ENCODE measurements at regions not wholly inside any gene's neighbourhood (a gene's known extent, or its start where the extent isn't known, plus 50 kb on each side); places are given as distances from the start of the nearest gene placed in this dataset.

DNA sequence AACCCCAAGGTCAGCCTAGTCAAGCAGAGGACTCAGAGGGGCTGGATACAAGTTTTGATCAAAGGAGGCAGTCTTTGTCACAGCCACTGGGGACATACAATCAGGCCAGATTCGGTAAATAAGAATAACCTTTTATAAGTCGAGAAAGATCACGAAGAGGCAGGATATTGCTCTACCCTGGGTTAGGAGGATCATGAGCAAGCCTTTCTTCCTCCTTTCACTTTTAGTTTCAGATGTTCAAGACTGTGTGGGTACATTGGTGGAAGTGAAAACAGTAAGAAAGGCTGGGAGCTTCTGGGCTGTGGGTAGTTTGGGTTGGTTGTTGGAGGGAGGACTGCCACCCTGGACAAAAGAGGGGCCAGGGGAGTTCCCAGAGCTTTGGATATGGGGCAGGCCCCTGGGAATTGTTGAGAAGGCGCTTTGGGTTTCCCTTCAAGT is 127.7 kb downstream of the SNAPC1 start:
- H3K4me3 ChIP-seq (ENCODE audit: control extremely low read depth in 1 of 5, extremely low read depth in 1 of 5, insufficient read depth in 1 of 5, low read depth in 2 of 5, low read length in 4 of 5), result peak overlapping the region in 2 of 5 experiments; percentile 25 to 43
- DNase-seq, result peak; percentile 82
- H3K27me3 ChIP-seq (replicated peaks in 1 of 4; ENCODE audit: control extremely low read depth in 1 of 4, control insufficient read depth in 3 of 4, insufficient read depth in 4 of 4, low read length in 3 of 4), result no peaks in the 10 kb centered on the region
- Mint-ChIP-seq H3K9me3 (ENCODE audit: insufficient read depth) (no peaks in the 10 kb centered on the region), H3K4me3 (peak overlapping the region; percentile 75), H3K4me1 (peaks cover 67% of the 10 kb centered on the region), H3K27ac (peak overlapping the region; percentile 92), H3K27me3 (no peaks in the 10 kb centered on the region)
- H3K9me3 ChIP-seq (ENCODE audit: control extremely low read depth in 1 of 3, control insufficient read depth in 2 of 3, insufficient read depth in 1 of 3, low read length in 2 of 3), result no peaks in the 10 kb centered on the region
- WGBS (ENCODE audit: insufficient coverage), result 0% methylated on average over 1 of the region's 4 CpGs
- H3K27ac ChIP-seq (ENCODE audit: low read length in 2 of 2), result peak overlapping the region; percentile 72 to 87
- H3K36me3 ChIP-seq (replicated peaks in 1 of 2; ENCODE audit: control extremely low read depth in 1 of 2, control insufficient read depth in 1 of 2, extremely low read depth in 1 of 2, insufficient read depth in 2 of 2, low read length in 1 of 2), result no peaks in the 10 kb centered on the region
- CTCF ChIA-PET, result interaction anchor here (0.6 to 6.5 kb wide), 12 partner anchors 11 to 237 kb away, joined by 3 to 48 read pairs (median 5); no protein-coding TSS in a partner anchor
- ATAC-seq (ENCODE audit: low read depth), result peak; percentile 96
- H2AFZ ChIP-seq (ENCODE audit: insufficient read depth, low read depth, low read length, poor library complexity, severe bottlenecking), result peak overlapping the region; percentile 80
- intact Hi-C loops (cut with micrococcal nuclease), result loop anchor here (2.0 to 5.0 kb wide), 3 partner anchors 17 to 192 kb away; no protein-coding TSS in a partner anchor
- H3K4me1 ChIP-seq (ENCODE audit: control insufficient read depth in 2 of 2, insufficient read depth in 2 of 2, low read length in 2 of 2), result peaks cover 57 to 65% of the 10 kb centered on the region in 2 donors
- no peaks in the 10 kb centered on the region for H4K20me1 ChIP-seq (ENCODE audit: control insufficient read depth, insufficient read depth, low read length, poor library complexity, severe bottlenecking)
- peak overlapping the region; percentile 3 for H3K9ac ChIP-seq (ENCODE audit: low read length)
- H3K79me2 ChIP-seq (ENCODE audit: control insufficient read depth, insufficient read depth, low read length), result no peaks in the 10 kb centered on the region
- POLR2A ChIA-PET, result interaction anchor here (0.6 kb wide), 1 partner anchor 78 kb away, joined by 5 read pairs; no protein-coding TSS in a partner anchor
- TF ChIP-seq, protein P1, sequence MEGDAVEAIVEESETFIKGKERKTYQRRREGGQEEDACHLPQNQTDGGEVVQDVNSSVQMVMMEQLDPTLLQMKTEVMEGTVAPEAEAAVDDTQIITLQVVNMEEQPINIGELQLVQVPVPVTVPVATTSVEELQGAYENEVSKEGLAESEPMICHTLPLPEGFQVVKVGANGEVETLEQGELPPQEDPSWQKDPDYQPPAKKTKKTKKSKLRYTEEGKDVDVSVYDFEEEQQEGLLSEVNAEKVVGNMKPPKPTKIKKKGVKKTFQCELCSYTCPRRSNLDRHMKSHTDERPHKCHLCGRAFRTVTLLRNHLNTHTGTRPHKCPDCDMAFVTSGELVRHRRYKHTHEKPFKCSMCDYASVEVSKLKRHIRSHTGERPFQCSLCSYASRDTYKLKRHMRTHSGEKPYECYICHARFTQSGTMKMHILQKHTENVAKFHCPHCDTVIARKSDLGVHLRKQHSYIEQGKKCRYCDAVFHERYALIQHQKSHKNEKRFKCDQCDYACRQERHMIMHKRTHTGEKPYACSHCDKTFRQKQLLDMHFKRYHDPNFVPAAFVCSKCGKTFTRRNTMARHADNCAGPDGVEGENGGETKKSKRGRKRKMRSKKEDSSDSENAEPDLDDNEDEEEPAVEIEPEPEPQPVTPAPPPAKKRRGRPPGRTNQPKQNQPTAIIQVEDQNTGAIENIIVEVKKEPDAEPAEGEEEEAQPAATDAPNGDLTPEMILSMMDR (IDR thresholded peaks at IDR 0.05), result peak; percentile 43
- no peak for TF ChIP-seq EZH2 (IDR thresholded peaks at IDR 0.05; ENCODE audit: borderline replicate concordance, insufficient read depth, low read depth, low read length, poor library complexity, severe bottlenecking)
- H3K4me2 ChIP-seq (replicated peaks; ENCODE audit: low read depth, low read length, poor library complexity, severe bottlenecking), result peak overlapping the region; percentile 64

DNA sequence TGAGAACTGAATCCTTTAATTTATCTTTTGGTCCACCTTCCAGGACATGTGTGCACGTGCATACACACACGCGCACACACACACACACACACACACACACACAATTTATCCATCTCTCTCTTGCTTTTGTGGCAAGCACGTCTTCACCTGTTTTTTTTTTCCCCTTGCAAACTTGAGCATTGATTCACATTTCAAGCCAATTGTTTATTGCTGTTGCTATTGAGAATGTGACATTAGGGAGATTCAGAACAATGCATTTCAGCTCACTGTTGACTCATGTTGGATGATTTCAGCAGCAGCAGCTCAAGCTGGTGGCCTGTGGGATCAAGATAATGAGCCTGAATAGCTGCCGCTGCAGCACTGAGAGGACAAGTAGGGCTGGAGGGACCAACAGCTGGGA is 128.9 kb downstream of the SNAPC1 start:
- DNase-seq, result no peak
- peak overlapping the region; percentile 69 for H3K27ac Mint-ChIP-seq
- H3K9me3 Mint-ChIP-seq (ENCODE audit: insufficient read depth), result no peaks in the 10 kb centered on the region
- intact Hi-C loops (cut with micrococcal nuclease), result loop anchor here (2.0 to 5.0 kb wide), 3 partner anchors 18 to 191 kb away; no protein-coding TSS in a partner anchor
- Histone ChIP-seq H4K20me1 (ENCODE audit: control insufficient read depth, insufficient read depth, low read length, poor library complexity, severe bottlenecking) (no peaks in the 10 kb centered on the region), H3K4me2 (replicated peaks; ENCODE audit: low read depth, low read length, poor library complexity, severe bottlenecking) (no peak overlapping the region), H3K27me3 (replicated peaks in 1 of 4; ENCODE audit: control extremely low read depth in 1 of 4, control insufficient read depth in 3 of 4, insufficient read depth in 4 of 4, low read length in 3 of 4) (no peaks in the 10 kb centered on the region), H3K36me3 (replicated peaks in 1 of 2; ENCODE audit: control extremely low read depth in 1 of 2, control insufficient read depth in 1 of 2, extremely low read depth in 1 of 2, insufficient read depth in 2 of 2, low read length in 1 of 2) (no peaks in the 10 kb centered on the region), H2AFZ (ENCODE audit: insufficient read depth, low read depth, low read length, poor library complexity, severe bottlenecking) (no peak overlapping the region), H3K9ac (ENCODE audit: low read length) (no peak overlapping the region), H3K9me3 (ENCODE audit: control extremely low read depth in 1 of 3, control insufficient read depth in 2 of 3, insufficient read depth in 1 of 3, low read length in 2 of 3) (no peaks in the 10 kb centered on the region), H3K79me2 (ENCODE audit: control insufficient read depth, insufficient read depth, low read length) (no peaks in the 10 kb centered on the region), H3K4me3 (ENCODE audit: control extremely low read depth in 1 of 5, extremely low read depth in 1 of 5, insufficient read depth in 1 of 5, low read depth in 2 of 5, low read length in 4 of 5) (no peak overlapping the region), H3K4me1 (ENCODE audit: control insufficient read depth in 2 of 2, insufficient read depth in 2 of 2, low read length in 2 of 2) (peaks cover 49 to 61% of the 10 kb centered on the region in 2 donors), H3K27ac (ENCODE audit: low read length in 2 of 2) (no peak overlapping the region)
- no peaks in the 10 kb centered on the region for H3K27me3 Mint-ChIP-seq
- CTCF ChIA-PET, result interaction anchor here (1.0 to 6.5 kb wide), 5 partner anchors 9 to 236 kb away, joined by 4 to 48 read pairs (median 8); no protein-coding TSS in a partner anchor
- peaks cover 63% of the 10 kb centered on the region for H3K4me1 Mint-ChIP-seq
- 100% methylated on average over 1 of the region's 5 CpGs for WGBS (ENCODE audit: insufficient coverage)
- ATAC-seq (ENCODE audit: low read depth), result no peak
- H3K4me3 Mint-ChIP-seq, result no peak overlapping the region
- TF ChIP-seq EZH2 (IDR thresholded peaks at IDR 0.05; ENCODE audit: borderline replicate concordance, insufficient read depth, low read depth, low read length, poor library complexity, severe bottlenecking), result no peak
- TF ChIP-seq, protein P1 (IDR thresholded peaks at IDR 0.05), result no peak
- POLR2A ChIA-PET, result interaction anchor here (0.8 kb wide), 1 partner anchor 611 kb away, joined by 6 read pairs; no protein-coding TSS in a partner anchor
